ENCODE measurements at regions not wholly inside any gene's neighbourhood (a gene's known extent, or its start where the extent isn't known, plus 50 kb on each side); places are given as distances from the start of the nearest gene placed in this dataset.

DNA sequence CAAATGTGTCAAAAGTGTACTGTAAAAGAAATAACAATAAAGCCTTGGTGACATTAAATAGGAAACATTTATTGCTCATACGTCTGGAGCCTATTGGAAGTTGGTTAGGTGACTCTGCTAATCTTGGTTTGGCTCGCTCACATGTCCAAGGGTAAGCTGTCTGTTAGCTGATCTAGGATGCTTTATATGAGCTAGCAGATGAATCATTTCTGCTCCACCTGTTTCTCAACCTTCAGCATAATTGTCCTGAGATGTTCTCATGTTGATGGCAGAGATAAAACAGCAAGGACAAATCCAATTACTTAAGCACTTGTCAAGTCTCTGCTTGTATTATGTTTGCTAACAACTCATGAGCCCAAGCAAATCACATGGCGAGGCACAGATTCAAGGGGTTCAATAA lies 56.0 kb upstream of the CD53 start:
- no peaks in the 10 kb centered on the region for H3K36me3 ChIP-seq (ENCODE audit: control insufficient read depth in 2 of 2, insufficient read depth in 1 of 2, low read length in 2 of 2)
- ChIA-PET CTCF (interaction anchor here (0.8 kb wide), 1 partner anchor 52 kb away, joined by 3 read pairs; no protein-coding TSS in a partner anchor), POLR2A (no interaction called here)
- TF ChIP-seq HOXA7 (CRISPR knock-in tag; IDR thresholded peaks at IDR 0.05; ENCODE audit: borderline replicate concordance) (no peak), ZSCAN23 (tag by site-specific recombination; IDR thresholded peaks at IDR 0.05) (no peak), ZFP69B (tag by site-specific recombination; IDR thresholded peaks at IDR 0.05) (no peak), ZBTB7A (tag by site-specific recombination; IDR thresholded peaks at IDR 0.05; ENCODE audit: low read depth) (no peak), ZNF391 (tag by site-specific recombination; IDR thresholded peaks at IDR 0.05; ENCODE audit: borderline replicate concordance, low read depth) (no peak)
- TF ChIP-seq, protein P1, sequence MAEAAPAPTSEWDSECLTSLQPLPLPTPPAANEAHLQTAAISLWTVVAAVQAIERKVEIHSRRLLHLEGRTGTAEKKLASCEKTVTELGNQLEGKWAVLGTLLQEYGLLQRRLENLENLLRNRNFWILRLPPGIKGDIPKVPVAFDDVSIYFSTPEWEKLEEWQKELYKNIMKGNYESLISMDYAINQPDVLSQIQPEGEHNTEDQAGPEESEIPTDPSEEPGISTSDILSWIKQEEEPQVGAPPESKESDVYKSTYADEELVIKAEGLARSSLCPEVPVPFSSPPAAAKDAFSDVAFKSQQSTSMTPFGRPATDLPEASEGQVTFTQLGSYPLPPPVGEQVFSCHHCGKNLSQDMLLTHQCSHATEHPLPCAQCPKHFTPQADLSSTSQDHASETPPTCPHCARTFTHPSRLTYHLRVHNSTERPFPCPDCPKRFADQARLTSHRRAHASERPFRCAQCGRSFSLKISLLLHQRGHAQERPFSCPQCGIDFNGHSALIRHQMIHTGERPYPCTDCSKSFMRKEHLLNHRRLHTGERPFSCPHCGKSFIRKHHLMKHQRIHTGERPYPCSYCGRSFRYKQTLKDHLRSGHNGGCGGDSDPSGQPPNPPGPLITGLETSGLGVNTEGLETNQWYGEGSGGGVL (tag by site-specific recombination; IDR thresholded peaks at IDR 0.05), result no peak
- no peak overlapping the region for H3K27ac ChIP-seq (ENCODE audit: extremely low read depth, low read depth, low read length)
- no peaks in the 10 kb centered on the region for H3K9me3 ChIP-seq (ENCODE audit: control insufficient read depth, insufficient read depth, low read depth, low read length)
- no peak overlapping the region for H3K4me3 ChIP-seq (ENCODE audit: low read depth, low read length)
- no peaks in the 10 kb centered on the region for H3K4me1 ChIP-seq (ENCODE audit: control insufficient read depth, insufficient read depth, low read length)

DNA sequence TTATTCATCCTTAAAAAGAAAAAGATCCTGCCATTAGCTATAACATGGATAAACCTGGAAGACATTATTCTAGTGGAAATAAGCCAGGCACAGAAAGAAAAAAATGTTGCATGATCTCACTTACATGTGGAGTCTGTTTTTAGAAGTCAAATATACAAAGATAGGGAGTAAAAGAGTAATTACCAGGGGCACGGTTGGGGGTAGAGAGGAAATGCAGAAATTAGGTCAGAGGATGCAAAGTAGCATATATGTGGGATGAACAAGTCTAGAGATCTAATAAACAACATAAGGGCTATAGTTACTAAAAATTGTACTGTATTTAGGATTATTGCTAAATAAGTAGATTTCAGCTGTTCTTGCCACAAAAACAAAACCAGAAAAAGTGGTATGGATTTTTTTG lies 61.4 kb upstream of the CD53 start:
- H3K27ac ChIP-seq (ENCODE audit: extremely low read depth, low read depth, low read length), result no peak overlapping the region
- no peak for TF ChIP-seq ZNF707 (tag by site-specific recombination; IDR thresholded peaks at IDR 0.05)
- TF ChIP-seq, protein P2, sequence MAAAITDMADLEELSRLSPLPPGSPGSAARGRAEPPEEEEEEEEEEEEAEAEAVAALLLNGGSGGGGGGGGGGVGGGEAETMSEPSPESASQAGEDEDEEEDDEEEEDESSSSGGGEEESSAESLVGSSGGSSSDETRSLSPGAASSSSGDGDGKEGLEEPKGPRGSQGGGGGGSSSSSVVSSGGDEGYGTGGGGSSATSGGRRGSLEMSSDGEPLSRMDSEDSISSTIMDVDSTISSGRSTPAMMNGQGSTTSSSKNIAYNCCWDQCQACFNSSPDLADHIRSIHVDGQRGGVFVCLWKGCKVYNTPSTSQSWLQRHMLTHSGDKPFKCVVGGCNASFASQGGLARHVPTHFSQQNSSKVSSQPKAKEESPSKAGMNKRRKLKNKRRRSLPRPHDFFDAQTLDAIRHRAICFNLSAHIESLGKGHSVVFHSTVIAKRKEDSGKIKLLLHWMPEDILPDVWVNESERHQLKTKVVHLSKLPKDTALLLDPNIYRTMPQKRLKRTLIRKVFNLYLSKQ (tag by site-specific recombination; IDR thresholded peaks at IDR 0.05; ENCODE audit: borderline replicate concordance), result no peak
- no peak for TF ChIP-seq ZNF555 (tag by site-specific recombination; conservative IDR thresholded peaks at IDR 0.05)
- TF ChIP-seq ZNF10 (tag by site-specific recombination; IDR thresholded peaks at IDR 0.05), result no peak
- no peak for TF ChIP-seq ZEB2 (tag by site-specific recombination; IDR thresholded peaks at IDR 0.05)
- TF ChIP-seq ZBTB1 (tag by site-specific recombination; IDR thresholded peaks at IDR 0.05), result no peak
- TF ChIP-seq ZNF311 (tag by site-specific recombination; IDR thresholded peaks at IDR 0.05; ENCODE audit: borderline replicate concordance), result no peak
- no peak for TF ChIP-seq ZNF501 (tag by site-specific recombination; IDR thresholded peaks at IDR 0.05)
- no peak for TF ChIP-seq ZNF239 (tag by site-specific recombination; IDR thresholded peaks at IDR 0.05)
- TF ChIP-seq, protein P3, sequence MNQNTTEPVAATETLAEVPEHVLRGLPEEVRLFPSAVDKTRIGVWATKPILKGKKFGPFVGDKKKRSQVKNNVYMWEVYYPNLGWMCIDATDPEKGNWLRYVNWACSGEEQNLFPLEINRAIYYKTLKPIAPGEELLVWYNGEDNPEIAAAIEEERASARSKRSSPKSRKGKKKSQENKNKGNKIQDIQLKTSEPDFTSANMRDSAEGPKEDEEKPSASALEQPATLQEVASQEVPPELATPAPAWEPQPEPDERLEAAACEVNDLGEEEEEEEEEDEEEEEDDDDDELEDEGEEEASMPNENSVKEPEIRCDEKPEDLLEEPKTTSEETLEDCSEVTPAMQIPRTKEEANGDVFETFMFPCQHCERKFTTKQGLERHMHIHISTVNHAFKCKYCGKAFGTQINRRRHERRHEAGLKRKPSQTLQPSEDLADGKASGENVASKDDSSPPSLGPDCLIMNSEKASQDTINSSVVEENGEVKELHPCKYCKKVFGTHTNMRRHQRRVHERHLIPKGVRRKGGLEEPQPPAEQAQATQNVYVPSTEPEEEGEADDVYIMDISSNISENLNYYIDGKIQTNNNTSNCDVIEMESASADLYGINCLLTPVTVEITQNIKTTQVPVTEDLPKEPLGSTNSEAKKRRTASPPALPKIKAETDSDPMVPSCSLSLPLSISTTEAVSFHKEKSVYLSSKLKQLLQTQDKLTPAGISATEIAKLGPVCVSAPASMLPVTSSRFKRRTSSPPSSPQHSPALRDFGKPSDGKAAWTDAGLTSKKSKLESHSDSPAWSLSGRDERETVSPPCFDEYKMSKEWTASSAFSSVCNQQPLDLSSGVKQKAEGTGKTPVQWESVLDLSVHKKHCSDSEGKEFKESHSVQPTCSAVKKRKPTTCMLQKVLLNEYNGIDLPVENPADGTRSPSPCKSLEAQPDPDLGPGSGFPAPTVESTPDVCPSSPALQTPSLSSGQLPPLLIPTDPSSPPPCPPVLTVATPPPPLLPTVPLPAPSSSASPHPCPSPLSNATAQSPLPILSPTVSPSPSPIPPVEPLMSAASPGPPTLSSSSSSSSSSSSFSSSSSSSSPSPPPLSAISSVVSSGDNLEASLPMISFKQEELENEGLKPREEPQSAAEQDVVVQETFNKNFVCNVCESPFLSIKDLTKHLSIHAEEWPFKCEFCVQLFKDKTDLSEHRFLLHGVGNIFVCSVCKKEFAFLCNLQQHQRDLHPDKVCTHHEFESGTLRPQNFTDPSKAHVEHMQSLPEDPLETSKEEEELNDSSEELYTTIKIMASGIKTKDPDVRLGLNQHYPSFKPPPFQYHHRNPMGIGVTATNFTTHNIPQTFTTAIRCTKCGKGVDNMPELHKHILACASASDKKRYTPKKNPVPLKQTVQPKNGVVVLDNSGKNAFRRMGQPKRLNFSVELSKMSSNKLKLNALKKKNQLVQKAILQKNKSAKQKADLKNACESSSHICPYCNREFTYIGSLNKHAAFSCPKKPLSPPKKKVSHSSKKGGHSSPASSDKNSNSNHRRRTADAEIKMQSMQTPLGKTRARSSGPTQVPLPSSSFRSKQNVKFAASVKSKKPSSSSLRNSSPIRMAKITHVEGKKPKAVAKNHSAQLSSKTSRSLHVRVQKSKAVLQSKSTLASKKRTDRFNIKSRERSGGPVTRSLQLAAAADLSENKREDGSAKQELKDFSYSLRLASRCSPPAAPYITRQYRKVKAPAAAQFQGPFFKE (tag by site-specific recombination; IDR thresholded peaks at IDR 0.05; ENCODE audit: borderline replicate concordance), result no peak
- no peak for TF ChIP-seq ZNF174 (tag by site-specific recombination; IDR thresholded peaks at IDR 0.05)
- ChIA-PET CTCF (interaction anchor here (0.6 to 1.6 kb wide), 4 partner anchors 18 to 438 kb away, joined by 3 to 6 read pairs (median 3); no protein-coding TSS in a partner anchor), POLR2A (no interaction called here)
- no peaks in the 10 kb centered on the region for H3K36me3 ChIP-seq (ENCODE audit: control insufficient read depth in 2 of 2, insufficient read depth in 1 of 2, low read length in 2 of 2)
- H3K4me1 ChIP-seq (ENCODE audit: control insufficient read depth, insufficient read depth, low read length), result no peaks in the 10 kb centered on the region
- no peaks in the 10 kb centered on the region for H3K9me3 ChIP-seq (ENCODE audit: control insufficient read depth, insufficient read depth, low read depth, low read length)
- H3K4me3 ChIP-seq (ENCODE audit: low read depth, low read length), result no peak overlapping the region

All from HEK293 (cell line).